GM12891 (cell line): ENCODE measurements at regions not wholly inside any gene's neighbourhood (a gene's known extent, or its start where the extent isn't known, plus 50 kb on each side); places are given as distances from the start of the nearest gene placed in this dataset.

ENCODE experiments used
- PAX5 ChIP-seq: IDR thresholded peaks from 2 replicates; pipeline ENCODE4 v1.6.1; 2011; ENCODE audit warnings: low read length, moderate library complexity, mild to moderate bottlenecking; ENCODE audit not compliant: insufficient read depth, severe bottlenecking
- POLR2A ChIP-seq: IDR thresholded peaks from 2 replicates; pipeline ENCODE4 v1.6.1; 2011; ENCODE audit warnings: low read depth, low read length, control low read depth
- POLR2AphosphoS5 ChIP-seq: IDR thresholded peaks from 2 replicates; pipeline ENCODE4 v1.6.1; 2011; ENCODE audit warnings: low read depth, low read length, control low read depth
- POU2F2 ChIP-seq: IDR thresholded peaks from 2 replicates; pipeline ENCODE4 v1.6.1; 2011; ENCODE audit warnings: low read depth, mild to moderate bottlenecking, control low read depth, low read length, moderate library complexity
- SPI1 ChIP-seq: IDR thresholded peaks from 2 replicates; pipeline ENCODE4 v1.6.1; 2011; ENCODE audit warnings: low read depth, low read length, control low read depth
- TAF1 ChIP-seq: IDR thresholded peaks from 2 replicates; pipeline ENCODE4 v1.6.1; 2011; ENCODE audit warnings: low read depth, low read length, control low read depth

- TF ChIP-seq POLR2A (no peak), TAF1 (no peak), PAX5 (no peak), SPI1 (no peak), POLR2AphosphoS5 (no peak), POU2F2 (no peak)
Observed at GRCh38 chr17:31778523-31778922, 80.5 kb downstream of the COPRS start.
